ENCODE measurements at regions not wholly inside any gene's neighbourhood (a gene's known extent, or its start where the extent isn't known, plus 50 kb on each side); places are given as distances from the start of the nearest gene placed in this dataset.

GRCh38 chr2:225184948-225185347, 142.7 kb upstream of the DOCK10 start:
- TF ChIP-seq POLR2AphosphoS5 (IDR thresholded peaks at IDR 0.05; ENCODE audit: insufficient read depth, low read depth, low read length), result no peak
- TF ChIP-seq JUN (IDR thresholded peaks at IDR 0.05; ENCODE audit: borderline replicate concordance, insufficient read depth, insufficient read length, low read depth), result no peak
- TF ChIP-seq FOS (IDR thresholded peaks at IDR 0.05; ENCODE audit: borderline replicate concordance, insufficient read depth, low read length), result no peak
- no peak for TF ChIP-seq MAX (IDR thresholded peaks at IDR 0.05; ENCODE audit: insufficient read depth, insufficient read length)
- TF ChIP-seq POLR2A (IDR thresholded peaks at IDR 0.05; ENCODE audit: low read depth, low read length), result no peak
- TF ChIP-seq MYC (IDR thresholded peaks at IDR 0.05; ENCODE audit: low read depth, low read length), result no peak
- TF ChIP-seq CTCF (IDR thresholded peaks at IDR 0.05; ENCODE audit: extremely low read depth in 1 of 2, insufficient read depth in 1 of 2, low read depth in 1 of 2, low read length in 2 of 2), result no peak
- no peak for TF ChIP-seq EZH2 (IDR thresholded peaks at IDR 0.05; ENCODE audit: borderline replicate concordance, low read depth, low read length, severe bottlenecking)
- no peak for TF ChIP-seq GATA2 (IDR thresholded peaks at IDR 0.05; ENCODE audit: insufficient read depth, insufficient read length, low read depth, low read length)
- Histone ChIP-seq H4K20me1 (replicated peaks; ENCODE audit: control insufficient read depth, extremely low read depth, insufficient read depth, low read length) (no peaks in the 10 kb centered on the region), H3K4me2 (ENCODE audit: insufficient read depth, low read length) (no peak overlapping the region), H3K36me3 (ENCODE audit: control insufficient read depth in 2 of 2, extremely low read depth in 1 of 2, insufficient read depth in 2 of 2, low read length in 2 of 2) (no peaks in the 10 kb centered on the region), H3K79me2 (ENCODE audit: control insufficient read depth, insufficient read depth, low read length) (no peaks in the 10 kb centered on the region), H3K4me3 (replicated peaks in 1 of 3; ENCODE audit: insufficient read depth in 1 of 3, low read depth in 1 of 3, low read length in 3 of 3) (no peak overlapping the region), H3K27me3 (ENCODE audit: control insufficient read depth in 2 of 2, insufficient read depth in 2 of 2, low read length in 2 of 2) (no peaks in the 10 kb centered on the region), H3K27ac (ENCODE audit: insufficient read depth, low read depth, low read length) (no peak overlapping the region), H3K9me3 (replicated peaks; ENCODE audit: control insufficient read depth, insufficient read depth, low read length) (no peaks in the 10 kb centered on the region), H3K9ac (replicated peaks; ENCODE audit: extremely low read depth, insufficient read depth, low read length) (no peak overlapping the region), H3K4me1 (ENCODE audit: control insufficient read depth, extremely low read depth, insufficient read depth, low read length) (no peaks in the 10 kb centered on the region), H2AFZ (ENCODE audit: low read depth, low read length) (no peak overlapping the region), H3K9me1 (replicated peaks; ENCODE audit: control insufficient read depth, extremely low read depth, insufficient read depth, low read length) (no peaks in the 10 kb centered on the region)
- POLR2A ChIA-PET, result no interaction called here
- dilution Hi-C loops (cut with MboI; ENCODE audit: extremely low pct_ligation_motif_present, low sequenced_read_pairs), result no loop called here
- no peak for FAIRE-seq
- intact Hi-C loops (cut with micrococcal nuclease), result no loop called here
- no peak for DNase-seq (ENCODE audit: low read depth, low spot score)
- BruUV-seq (replicated peaks), result no TSS peak
- CTCF ChIA-PET, result no interaction called here

All from endothelial cell of umbilical vein (primary cell).